Panc1 (cell line): ENCODE measurements at regions not wholly inside any gene's neighbourhood (a gene's known extent, or its start where the extent isn't known, plus 50 kb on each side); places are given as distances from the start of the nearest gene placed in this dataset.

Experiments
- CTCF ChIP-seq: fragments of 450-650 bp; IDR thresholded peaks from 2 replicates; pipeline ENCODE4 v1.5.1; 2017; ENCODE audit warnings: mild to moderate bottlenecking
- POLR2AphosphoS5 ChIP-seq: IDR thresholded peaks from 2 replicates; pipeline ENCODE4 v1.6.1; 2012; ENCODE audit warnings: mild to moderate bottlenecking, low read depth, low read length, moderate library complexity
- REST ChIP-seq, 2 experiments: IDR thresholded peaks; 2 replicates each; pipeline ENCODE4 v1.6.1; 2011 to 2012; ENCODE audit warnings: low read depth in 2 of 2, control low read depth in 1 of 2, low read length in 1 of 2, mild to moderate bottlenecking in 1 of 2, moderate library complexity in 1 of 2; ENCODE audit not compliant: insufficient read depth in 1 of 2
- SIN3A ChIP-seq: IDR thresholded peaks from 2 replicates; pipeline ENCODE4 v1.6.1; 2012; ENCODE audit warnings: low read depth, mild to moderate bottlenecking, low read length, moderate library complexity, borderline replicate concordance; ENCODE audit not compliant: insufficient read depth
- TCF7L2 ChIP-seq: IDR thresholded peaks from 2 replicates; pipeline ENCODE4 v1.6.1; 2011; ENCODE audit warnings: mild to moderate bottlenecking, low read depth, low read length, inconsistent platforms

- TF ChIP-seq REST (IDR thresholded peaks at IDR 0.05; ENCODE audit: insufficient read depth in 1 of 2, low read depth in 2 of 2, low read length in 1 of 2) (no peak), POLR2AphosphoS5 (no peak), CTCF (no peak), TCF7L2 (no peak), SIN3A (no peak)
Measured at GRCh38 chr16:66156538-66156937, 210.0 kb upstream of the CDH5 start.
